Cerebellar nuclear complex (tissue), 1 donor: ENCODE measurements at regions not wholly inside any gene's neighbourhood (a gene's known extent, or its start where the extent isn't known, plus 50 kb on each side); places are given as distances from the start of the nearest gene placed in this dataset.

Experiments
- DNase-seq, 2 experiments: peaks; one replicate each; lab custom pipeline; 2025; lab: John Stamatoyannopoulos, UW

GRCh38 chr1:29903548-29904166, 667.3 kb downstream of the PTPRU start:
- no peak for DNase-seq

DNA sequence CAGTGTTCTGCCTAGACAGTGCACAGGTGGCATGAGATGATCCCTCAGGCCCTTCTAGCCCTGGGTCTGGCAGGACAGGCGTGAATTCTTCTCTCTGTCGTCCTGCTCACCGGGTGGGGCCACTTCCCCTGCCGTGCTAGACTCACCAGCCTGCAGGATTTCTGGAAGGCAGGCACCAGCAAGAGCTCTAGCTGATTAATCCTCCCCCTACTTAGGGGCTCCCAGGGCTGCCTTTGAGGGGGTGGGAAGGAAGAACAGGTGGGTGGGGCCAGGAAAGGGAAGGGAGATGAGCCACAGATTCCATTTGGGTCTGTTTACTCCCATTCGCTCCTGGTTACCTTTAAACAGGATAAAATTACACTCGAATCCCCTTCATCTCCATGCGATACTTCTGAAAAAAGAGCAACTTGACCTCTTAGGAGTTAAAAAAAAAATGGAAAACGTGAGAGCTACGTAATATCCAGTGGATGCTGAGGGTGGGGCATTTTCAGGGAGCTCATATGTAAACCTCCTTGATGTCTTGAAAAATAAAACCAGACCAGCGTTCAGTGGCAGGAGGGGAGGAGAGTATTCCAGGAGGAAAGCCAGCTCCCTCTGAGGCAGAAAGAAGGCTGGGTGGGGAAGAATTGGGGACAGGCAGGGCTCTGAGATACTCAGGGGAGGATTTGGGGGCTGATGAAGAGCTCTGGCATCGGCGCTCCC, 665.5 kb downstream of the PTPRU start:
- no peak for DNase-seq

DNA sequence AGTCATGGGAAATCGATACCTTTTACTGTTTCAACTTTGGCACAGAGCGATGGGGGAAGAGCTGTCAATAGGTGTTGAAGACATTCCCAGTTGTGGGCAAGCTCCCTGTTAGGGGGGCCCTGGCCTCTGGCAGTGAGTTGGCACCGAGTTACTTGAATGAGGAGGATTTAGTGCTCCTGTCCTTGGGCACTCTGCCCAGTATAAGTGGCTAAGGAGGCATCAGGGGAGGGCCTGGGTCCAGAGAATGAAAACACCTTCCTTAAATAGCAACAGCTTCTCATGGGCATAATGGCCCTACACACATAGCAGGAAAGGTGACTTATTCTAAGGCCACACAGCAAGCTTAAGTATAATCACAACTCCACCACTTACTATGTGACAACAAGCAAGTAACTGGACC, 664.4 kb downstream of the PTPRU start:
- no peak for DNase-seq

- DNase-seq, result no peak
These were observed 663.9 kb downstream of the PTPRU start for GRCh38 chr1:29900104-29900679.

GRCh38 chr1:29896791-29897714, 660.7 kb downstream of the PTPRU start:
- no peak for DNase-seq

DNA sequence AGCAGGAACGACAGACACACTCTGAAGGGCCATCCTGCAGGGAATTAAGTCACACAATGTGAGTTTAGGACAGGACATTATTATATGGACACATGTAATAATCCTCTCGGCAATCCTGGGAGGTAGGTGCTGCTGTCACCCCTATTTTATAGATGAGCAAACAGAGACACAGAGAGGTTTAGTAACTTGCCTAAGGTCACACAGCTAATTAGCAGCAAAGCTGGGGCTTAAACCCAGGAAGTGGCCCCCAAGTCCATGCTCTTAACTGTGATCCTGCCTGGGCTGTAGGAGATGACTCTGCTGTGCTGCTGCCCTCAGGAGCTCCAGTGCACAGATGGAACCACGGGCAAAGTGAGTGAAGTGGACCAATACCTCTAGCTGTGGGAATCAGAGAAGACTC, 660.0 kb downstream of the PTPRU start:
- DNase-seq, result no peak

DNA sequence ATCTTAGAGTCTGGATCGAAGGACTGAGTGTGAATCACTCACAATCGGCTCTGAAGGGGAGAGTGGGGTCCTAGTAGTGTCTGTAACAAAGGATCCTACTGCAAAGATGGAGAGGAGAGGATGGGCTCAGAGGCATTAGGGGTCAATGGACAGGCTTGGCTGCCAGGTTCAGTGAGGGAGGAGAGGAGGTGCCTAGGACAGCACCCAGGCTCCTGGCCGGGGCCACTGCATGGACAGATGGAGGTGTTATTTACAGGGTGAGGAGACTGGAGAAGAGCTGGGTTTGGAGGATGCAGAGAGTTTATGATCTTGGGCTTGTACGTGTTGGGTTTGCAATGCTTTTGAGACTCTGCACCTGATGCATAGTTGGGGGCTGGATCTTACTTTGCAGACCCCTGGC, 658.9 kb downstream of the PTPRU start:
- DNase-seq, result no peak

DNA sequence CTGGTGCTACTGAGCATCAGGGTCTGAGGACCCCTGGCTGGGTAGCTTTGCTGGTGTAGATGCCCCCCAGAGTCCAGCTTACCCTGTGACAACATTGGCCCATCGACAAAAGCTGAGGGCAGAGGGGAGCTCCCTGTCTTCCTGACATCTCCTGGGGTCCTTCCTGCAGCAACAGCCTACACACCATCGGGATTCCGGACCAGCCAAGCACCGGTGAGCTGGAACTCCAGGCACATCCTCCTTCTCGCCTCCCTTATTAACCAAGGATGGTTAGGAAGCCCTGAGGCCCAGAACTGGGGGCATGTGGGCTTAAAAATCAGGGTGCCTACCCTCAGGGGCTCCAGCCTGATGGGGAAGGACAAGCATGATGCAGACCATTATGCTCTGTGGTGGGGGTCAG, 658.0 kb downstream of the PTPRU start:
- DNase-seq, result no peak

DNA sequence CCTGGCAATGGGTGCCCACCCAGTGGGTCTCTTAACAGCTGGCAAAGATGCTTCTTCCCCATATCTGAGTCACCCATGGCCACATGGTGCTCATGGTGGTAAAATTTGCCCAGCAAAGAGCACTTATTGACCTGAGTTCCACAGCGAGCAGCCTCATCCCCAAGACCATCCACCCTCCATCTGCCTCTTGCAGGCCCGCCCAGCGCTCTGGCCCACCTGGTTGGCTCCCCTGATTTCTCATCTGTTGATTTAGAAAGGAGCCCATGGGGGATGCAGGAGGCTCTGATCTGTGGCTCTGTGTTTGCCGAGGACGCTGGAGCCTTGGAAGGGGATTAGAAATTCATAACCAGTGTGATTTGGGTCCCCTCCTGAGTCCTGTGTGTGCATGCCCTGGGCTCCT, 657.5 kb downstream of the PTPRU start:
- DNase-seq, result no peak

DNA sequence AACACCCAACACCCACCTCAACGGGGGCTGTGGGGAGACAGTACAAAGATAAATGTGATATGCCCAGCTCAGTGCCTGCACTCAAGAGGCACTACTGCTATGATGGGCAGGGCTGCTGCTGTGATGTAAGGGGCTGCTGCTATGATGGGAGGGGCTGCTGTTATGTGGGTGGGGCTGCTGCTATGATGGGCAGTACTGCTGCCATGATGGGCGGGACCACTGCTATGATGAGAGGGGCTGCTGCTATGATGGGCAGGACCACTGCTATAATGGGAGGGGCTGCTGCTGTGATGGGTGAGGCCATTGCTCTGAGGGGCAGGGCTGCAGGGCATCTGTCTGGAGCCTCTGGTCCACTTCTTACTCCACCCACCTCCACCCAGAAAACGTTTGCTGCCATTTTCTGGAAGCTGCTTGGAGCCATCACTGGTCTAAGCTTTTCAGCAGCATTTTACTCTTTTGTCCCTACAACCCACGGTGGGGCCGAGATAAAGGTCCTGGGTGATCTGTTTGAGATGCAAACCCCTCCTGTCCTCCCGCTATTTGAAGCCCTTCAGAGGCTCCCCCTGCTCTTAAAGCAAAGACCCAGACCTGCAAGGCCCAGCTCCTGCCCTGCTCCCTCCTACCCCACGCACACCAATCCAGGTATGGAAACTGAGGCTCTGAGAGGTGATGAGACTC, 656.9 kb downstream of the PTPRU start:
- DNase-seq, result no peak

DNA sequence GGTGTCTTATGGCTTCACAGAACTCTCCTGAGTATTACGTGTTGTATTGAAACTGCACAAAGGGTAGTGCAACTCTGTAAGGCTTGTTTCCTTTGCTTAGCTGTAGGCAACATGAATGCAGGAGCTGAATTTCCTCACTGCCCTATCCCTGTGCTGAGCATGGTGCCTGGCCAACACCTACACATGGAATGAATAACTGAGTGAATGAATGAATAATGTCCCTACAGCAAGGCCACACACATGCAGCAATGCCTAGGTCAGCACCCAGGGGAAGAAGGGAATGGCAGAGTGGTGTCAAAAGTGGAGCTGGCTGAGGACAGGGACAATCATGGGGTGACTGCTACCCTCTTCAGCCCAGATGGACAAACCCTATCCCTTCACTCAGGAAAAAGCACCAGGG, 655.9 kb downstream of the PTPRU start:
- no peak for DNase-seq

DNA sequence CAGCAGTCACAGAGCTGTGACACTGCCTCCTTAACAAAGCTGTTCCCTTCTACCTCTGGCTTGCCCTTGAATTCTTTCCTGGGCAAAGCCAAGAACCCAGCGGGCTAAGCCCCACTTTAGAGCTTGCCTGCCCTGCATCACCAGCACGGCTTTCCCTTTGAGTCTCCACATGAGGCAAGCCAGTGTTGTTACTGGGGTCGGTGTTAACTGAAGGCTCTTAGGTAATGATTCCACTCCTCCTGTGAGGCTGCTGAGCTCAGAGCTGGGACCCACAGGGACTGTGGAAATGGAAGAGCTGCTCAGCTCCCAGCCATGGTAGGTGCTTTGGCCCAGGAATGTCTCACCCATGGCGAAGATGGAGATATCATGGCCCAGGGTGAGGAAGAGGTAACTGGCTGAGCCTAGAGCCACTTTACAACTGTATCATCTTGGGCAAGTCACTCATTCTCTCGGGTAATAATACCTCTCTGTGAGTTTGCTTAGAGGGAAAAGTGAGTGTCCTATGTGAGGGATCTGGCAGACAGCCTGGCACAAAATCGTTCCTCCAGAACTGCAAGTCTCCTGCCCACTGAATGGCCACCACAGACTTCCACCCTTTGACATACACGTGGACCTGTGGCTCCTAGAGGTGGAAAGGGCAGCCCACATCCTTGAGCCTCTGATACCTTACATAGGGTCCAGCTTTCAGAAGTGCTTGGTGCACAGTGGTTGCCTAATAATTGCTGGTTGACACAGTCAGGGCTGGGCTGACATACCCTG, 654.1 kb downstream of the PTPRU start:
- DNase-seq, result no peak

- DNase-seq, result no peak
These were observed 653.5 kb downstream of the PTPRU start for GRCh38 chr1:29889776-29890175.

DNA sequence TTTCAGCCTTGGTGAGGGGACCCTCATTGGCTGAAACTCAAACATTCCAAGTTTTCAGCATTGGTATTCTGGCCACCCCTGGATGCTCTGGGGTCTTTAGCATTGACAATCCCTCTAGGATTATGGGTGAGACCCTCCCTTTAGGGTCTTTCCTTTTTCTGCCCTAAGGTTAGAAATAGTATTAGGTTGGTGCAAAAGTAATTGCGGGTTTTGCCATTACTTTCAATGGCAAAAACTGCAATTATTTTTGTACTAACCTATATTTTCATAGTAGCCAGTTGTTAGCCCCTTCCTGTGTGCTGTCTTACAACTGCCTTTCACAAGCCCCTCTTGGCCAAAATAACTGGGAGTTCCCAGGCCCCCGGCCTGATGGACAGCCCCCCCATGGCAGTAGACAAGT, 648.4 kb downstream of the PTPRU start:
- no peak for DNase-seq

DNA sequence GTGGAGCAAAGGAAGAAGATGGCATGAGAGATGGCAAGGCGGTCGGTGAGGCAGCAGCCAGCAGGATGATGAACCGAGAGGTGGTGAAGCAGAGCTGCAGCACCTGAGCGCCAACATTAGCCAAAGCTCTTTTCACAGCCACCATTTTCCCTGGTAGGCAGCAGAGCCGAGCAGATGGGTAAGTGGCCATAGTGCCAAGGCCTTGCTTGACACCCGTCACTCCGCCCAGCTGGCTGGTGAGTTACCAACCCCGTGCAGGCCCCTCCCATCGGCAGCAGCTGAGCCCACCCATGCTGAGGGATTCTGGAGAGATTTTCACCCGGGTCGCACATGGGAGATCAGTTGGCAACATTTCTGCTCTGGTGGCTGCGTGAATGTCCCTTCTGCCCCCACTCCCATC, 647.7 kb downstream of the PTPRU start:
- DNase-seq, result no peak

DNA sequence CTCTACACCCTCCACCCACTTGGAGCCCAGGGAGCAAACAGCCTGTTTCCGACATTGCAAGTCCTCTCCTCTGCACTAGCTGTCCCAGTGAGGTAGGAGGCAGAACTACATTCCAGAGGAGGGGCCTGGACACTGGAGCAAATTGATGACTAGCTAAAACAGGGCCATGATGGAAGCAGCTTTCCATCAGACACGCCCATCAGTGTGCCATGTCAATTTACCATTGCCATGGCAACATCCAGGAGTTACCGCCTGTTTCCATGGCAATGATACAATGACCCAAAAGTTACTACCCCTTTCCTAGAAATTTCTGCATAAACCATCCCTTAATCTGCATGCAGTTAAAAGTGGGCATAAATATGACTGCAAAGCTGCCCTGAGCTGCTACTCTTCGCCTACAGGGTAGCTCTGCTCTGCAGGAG, 647.1 kb downstream of the PTPRU start:
- no peak for DNase-seq

- no peak for DNase-seq
These were observed 644.2 kb downstream of the PTPRU start for GRCh38 chr1:29880556-29880955.

- DNase-seq, result no peak
These were observed 642.9 kb downstream of the PTPRU start for GRCh38 chr1:29879217-29879616.

DNA sequence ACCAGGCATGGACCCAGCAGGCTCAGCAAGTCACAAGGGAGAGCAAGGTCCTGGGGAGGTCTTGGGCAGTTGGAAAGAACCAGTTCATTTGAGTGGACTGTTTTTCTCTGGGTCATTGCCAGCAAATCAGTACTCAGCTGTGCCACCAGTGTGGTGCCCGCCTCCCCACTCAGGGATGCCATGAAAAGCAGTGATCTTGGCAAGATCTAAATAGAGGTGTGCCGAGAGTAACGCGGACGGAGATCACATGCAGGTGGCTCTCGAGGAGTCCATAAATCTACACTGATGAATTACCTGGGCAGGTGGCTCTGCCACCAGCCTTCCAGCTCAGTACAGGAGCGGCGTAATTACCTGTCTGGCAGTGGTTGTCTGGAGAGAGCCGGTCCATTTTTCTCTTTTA, 642.2 kb downstream of the PTPRU start:
- no peak for DNase-seq

DNA sequence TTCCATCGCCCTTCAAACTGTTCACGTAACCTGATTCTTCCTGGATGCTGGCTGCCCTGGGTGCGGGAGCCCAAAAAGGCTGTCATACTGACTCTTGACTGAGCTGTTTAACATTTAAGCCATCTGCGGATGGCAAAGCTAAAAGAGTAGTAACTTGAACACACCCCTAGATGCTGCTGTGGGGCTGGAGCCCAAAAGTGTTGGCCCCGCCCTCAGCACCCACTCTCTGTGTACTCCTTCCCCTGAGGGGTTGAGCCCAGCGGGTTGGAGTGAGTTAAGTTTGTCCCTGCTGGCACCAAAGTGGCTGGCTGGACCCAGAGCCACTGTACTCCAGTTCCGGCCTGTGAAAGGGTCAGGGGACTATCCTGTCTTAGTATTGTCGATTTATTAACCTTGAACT, 640.6 kb downstream of the PTPRU start:
- no peak for DNase-seq

DNA sequence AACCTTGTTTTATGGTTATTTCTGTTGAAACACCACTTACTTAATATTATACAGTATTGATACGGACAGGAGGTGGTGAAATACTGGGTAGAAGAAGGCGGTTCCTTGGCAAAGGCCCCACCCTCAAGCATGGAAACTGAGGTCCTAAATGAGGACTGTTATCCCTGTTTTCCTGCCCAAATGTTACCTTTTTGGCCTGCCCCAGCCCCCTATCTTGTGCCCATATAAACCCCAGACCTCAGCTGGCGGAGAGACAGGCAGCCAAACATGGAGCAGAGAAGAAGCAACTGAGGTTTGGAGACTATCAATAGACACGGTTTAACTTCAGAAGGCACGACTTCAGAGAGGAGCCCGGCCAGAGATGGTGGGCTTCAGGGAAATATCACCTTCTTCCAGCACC, 640.1 kb downstream of the PTPRU start:
- no peak for DNase-seq
